ENCODE measurements at regions not wholly inside any gene's neighbourhood (a gene's known extent, or its start where the extent isn't known, plus 50 kb on each side); places are given as distances from the start of the nearest gene placed in this dataset.

GRCh38 chr10:4316161-4316810 lies 509.7 kb upstream of the AKR1E2 start:
- H3K4me3 ChIP-seq, result no peak overlapping the region
- peak overlapping the region; percentile 54 to 56 for H3K27ac ChIP-seq
- peaks cover 0 to 10% of the 10 kb centered on the region in 2 donors for H3K4me1 ChIP-seq
- no peaks in the 10 kb centered on the region for H3K9me3 ChIP-seq
- no peaks in the 10 kb centered on the region for H3K27me3 ChIP-seq
- TF ChIP-seq, protein P1, sequence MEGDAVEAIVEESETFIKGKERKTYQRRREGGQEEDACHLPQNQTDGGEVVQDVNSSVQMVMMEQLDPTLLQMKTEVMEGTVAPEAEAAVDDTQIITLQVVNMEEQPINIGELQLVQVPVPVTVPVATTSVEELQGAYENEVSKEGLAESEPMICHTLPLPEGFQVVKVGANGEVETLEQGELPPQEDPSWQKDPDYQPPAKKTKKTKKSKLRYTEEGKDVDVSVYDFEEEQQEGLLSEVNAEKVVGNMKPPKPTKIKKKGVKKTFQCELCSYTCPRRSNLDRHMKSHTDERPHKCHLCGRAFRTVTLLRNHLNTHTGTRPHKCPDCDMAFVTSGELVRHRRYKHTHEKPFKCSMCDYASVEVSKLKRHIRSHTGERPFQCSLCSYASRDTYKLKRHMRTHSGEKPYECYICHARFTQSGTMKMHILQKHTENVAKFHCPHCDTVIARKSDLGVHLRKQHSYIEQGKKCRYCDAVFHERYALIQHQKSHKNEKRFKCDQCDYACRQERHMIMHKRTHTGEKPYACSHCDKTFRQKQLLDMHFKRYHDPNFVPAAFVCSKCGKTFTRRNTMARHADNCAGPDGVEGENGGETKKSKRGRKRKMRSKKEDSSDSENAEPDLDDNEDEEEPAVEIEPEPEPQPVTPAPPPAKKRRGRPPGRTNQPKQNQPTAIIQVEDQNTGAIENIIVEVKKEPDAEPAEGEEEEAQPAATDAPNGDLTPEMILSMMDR (IDR thresholded peaks at IDR 0.05), result no peak
- H3K36me3 ChIP-seq, result no peaks in the 10 kb centered on the region
- DNase-seq (ENCODE audit: low spot score), result peak; percentile 82

DNA sequence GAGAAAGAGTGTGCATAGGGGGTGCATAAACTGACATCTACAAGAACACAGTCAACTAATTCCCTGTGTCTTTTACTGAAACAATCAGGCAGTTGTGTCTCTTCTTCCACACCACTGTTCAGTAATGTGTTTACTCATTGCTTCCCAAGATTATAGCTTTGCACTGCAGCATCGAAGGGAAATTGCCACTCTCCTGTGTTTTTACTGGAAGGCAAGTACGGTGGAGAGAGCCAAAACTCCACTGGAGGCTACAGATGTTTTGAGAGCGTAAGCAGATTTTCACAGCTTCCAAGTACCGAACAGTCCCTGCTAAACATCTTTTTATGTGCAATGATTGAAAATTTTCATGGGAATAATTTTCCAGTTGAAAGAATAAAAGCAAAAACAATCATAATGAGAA lies 510.5 kb upstream of the AKR1E2 start:
- Histone ChIP-seq H3K27me3 (no peaks in the 10 kb centered on the region), H3K36me3 (no peaks in the 10 kb centered on the region), H3K4me3 (no peak overlapping the region), H3K27ac (peak overlapping the region; percentile 54 to 56), H3K9me3 (no peaks in the 10 kb centered on the region), H3K4me1 (peaks cover 0 to 10% of the 10 kb centered on the region in 2 donors)
- TF ChIP-seq, protein P1 (IDR thresholded peaks at IDR 0.05), result no peak
- no peak for DNase-seq (ENCODE audit: low spot score)

DNA sequence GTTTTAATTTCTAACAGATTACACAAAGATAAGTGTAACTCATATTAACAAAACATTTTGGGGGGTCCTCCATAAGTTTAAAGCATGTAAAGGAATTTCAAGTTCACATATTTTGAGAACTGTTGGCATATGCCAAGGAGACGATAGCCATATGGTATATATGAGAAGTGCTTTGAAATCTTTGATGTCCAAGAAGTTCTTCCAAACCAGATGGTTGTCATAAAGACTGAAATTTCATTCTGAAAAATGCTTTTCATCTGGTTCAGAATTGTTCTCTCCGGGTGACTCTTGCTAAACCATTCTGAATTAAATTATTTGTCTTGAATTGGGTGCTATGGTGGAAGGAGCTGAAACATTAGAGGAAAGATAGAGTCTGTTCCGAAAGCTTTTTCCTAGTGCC lies 513.0 kb upstream of the AKR1E2 start:
- no peaks in the 10 kb centered on the region for H3K36me3 ChIP-seq
- H3K27me3 ChIP-seq, result no peaks in the 10 kb centered on the region
- TF ChIP-seq, protein P1 (IDR thresholded peaks at IDR 0.05), result no peak
- peaks cover 0 to 15% of the 10 kb centered on the region in 2 donors for H3K4me1 ChIP-seq
- H3K4me3 ChIP-seq, result no peak overlapping the region
- no peaks in the 10 kb centered on the region for H3K9me3 ChIP-seq
- H3K27ac ChIP-seq, result no peak overlapping the region
- DNase-seq (ENCODE audit: low spot score), result no peak

DNA sequence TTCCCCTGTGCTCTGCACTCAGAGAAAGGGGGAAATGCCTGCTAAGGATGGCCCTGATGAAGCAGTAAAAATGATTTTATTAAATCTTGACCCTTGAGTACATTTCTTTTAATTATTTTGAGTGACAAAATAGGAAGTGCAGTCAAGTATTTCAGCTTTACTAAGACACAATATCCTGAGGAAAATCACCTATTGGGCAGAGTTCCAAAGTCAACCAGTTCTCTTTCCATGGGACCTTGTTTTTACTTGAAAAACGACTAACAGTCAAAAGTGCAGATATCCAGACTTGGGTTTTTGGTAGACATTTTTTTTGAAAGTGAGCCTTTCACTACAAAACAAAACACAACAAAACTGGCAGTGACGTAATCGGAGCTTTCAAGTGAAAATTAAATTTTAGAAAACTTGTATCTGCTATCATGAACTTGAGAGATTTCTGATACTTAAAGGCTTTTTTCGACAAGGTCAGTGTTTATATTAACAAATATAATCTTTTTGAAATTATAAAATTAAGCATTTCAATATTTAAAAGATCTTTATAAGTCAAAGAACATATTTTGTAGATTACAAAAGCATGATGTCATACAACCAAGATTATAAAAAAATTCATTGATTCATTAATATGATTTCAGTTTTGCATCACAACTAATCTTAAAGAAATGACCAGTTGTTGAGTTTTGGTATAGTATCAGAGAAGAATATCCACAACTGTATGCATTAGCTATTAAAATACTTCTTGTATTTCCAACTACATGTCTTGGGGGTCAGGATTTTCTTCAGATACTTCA lies 513.8 kb upstream of the AKR1E2 start:
- TF ChIP-seq, protein P1 (IDR thresholded peaks at IDR 0.05), result no peak
- DNase-seq (ENCODE audit: low spot score), result no peak
- H3K27ac ChIP-seq, result no peak overlapping the region

DNA sequence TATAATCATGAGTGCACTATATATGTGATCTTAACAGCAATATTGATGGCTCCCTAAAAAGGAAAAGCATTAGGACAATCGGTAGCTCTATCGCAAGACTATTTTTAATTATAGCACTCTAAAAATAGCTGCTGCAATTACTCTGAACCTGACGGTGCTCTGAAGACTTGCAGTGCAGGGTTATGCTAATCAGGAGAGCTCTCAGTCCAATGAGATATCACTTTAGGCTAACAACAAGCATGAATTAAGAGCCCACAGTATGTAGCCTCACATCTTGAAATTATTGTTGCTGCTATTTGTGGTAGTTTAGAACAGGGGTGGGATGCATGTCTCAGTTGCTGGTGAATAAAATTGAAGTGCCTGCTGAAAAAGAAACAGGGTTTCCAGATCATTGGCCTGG lies 515.8 kb upstream of the AKR1E2 start:
- Histone ChIP-seq H3K27me3 (no peaks in the 10 kb centered on the region), H3K4me1 (peaks cover 0 to 29% of the 10 kb centered on the region in 2 donors), H3K9me3 (no peaks in the 10 kb centered on the region), H3K4me3 (no peak overlapping the region), H3K36me3 (no peaks in the 10 kb centered on the region), H3K27ac (peak overlapping the region; percentile 41 to 73)
- no peak for DNase-seq (ENCODE audit: low spot score)
- TF ChIP-seq, protein P1 (IDR thresholded peaks at IDR 0.05), result no peak

More for the DNA sequence above, 513.8 kb upstream of the AKR1E2 start:
- Histone ChIP-seq H3K36me3 (no peaks in the 10 kb centered on the region), H3K27me3 (no peaks in the 10 kb centered on the region), H3K4me1 (peaks cover 0 to 23% of the 10 kb centered on the region in 2 donors), H3K9me3 (no peaks in the 10 kb centered on the region), H3K4me3 (no peak overlapping the region)

Measured in right atrium auricular region (tissue), 2 donors.